ENCODE measurements at regions not wholly inside any gene's neighbourhood (a gene's known extent, or its start where the extent isn't known, plus 50 kb on each side); places are given as distances from the start of the nearest gene placed in this dataset.

DNA sequence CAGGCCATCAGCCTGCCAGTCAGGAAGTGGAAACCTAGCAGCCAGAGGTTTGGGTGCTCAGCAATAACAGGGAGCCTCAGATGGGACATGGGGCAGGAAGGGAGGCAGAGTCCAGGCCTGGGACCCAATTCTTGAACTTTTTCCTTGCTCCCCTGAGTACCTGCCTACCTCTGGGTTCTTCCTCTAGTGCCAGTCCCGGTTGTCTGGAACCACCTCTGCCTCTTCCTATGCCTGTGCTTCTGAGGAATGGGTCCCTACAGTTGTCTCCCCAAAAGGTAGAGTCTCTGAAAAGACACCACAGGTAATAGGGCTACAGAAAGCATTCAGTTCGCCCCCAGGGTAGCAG is 212.4 kb upstream of the MAMLD1 start:
- TF ChIP-seq, protein P1, sequence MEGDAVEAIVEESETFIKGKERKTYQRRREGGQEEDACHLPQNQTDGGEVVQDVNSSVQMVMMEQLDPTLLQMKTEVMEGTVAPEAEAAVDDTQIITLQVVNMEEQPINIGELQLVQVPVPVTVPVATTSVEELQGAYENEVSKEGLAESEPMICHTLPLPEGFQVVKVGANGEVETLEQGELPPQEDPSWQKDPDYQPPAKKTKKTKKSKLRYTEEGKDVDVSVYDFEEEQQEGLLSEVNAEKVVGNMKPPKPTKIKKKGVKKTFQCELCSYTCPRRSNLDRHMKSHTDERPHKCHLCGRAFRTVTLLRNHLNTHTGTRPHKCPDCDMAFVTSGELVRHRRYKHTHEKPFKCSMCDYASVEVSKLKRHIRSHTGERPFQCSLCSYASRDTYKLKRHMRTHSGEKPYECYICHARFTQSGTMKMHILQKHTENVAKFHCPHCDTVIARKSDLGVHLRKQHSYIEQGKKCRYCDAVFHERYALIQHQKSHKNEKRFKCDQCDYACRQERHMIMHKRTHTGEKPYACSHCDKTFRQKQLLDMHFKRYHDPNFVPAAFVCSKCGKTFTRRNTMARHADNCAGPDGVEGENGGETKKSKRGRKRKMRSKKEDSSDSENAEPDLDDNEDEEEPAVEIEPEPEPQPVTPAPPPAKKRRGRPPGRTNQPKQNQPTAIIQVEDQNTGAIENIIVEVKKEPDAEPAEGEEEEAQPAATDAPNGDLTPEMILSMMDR (IDR thresholded peaks at IDR 0.05) = no peak
- TF ChIP-seq TCF7L2 (IDR thresholded peaks at IDR 0.05; ENCODE audit: low read depth, low read length) = no peak
- no peak for TF ChIP-seq SIN3A (IDR thresholded peaks at IDR 0.05; ENCODE audit: borderline replicate concordance, insufficient read depth, low read depth, low read length)
- TF ChIP-seq POLR2AphosphoS5 (IDR thresholded peaks at IDR 0.05; ENCODE audit: low read depth, low read length) = no peak
- TF ChIP-seq, protein P2, sequence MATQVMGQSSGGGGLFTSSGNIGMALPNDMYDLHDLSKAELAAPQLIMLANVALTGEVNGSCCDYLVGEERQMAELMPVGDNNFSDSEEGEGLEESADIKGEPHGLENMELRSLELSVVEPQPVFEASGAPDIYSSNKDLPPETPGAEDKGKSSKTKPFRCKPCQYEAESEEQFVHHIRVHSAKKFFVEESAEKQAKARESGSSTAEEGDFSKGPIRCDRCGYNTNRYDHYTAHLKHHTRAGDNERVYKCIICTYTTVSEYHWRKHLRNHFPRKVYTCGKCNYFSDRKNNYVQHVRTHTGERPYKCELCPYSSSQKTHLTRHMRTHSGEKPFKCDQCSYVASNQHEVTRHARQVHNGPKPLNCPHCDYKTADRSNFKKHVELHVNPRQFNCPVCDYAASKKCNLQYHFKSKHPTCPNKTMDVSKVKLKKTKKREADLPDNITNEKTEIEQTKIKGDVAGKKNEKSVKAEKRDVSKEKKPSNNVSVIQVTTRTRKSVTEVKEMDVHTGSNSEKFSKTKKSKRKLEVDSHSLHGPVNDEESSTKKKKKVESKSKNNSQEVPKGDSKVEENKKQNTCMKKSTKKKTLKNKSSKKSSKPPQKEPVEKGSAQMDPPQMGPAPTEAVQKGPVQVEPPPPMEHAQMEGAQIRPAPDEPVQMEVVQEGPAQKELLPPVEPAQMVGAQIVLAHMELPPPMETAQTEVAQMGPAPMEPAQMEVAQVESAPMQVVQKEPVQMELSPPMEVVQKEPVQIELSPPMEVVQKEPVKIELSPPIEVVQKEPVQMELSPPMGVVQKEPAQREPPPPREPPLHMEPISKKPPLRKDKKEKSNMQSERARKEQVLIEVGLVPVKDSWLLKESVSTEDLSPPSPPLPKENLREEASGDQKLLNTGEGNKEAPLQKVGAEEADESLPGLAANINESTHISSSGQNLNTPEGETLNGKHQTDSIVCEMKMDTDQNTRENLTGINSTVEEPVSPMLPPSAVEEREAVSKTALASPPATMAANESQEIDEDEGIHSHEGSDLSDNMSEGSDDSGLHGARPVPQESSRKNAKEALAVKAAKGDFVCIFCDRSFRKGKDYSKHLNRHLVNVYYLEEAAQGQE (IDR thresholded peaks at IDR 0.05; ENCODE audit: insufficient read depth in 1 of 2, low read depth in 2 of 2, low read length in 1 of 2) = no peak

Measured in Panc1 (cell line).